HepG2 (cell line): ENCODE measurements at regions not wholly inside any gene's neighbourhood (a gene's known extent, or its start where the extent isn't known, plus 50 kb on each side); places are given as distances from the start of the nearest gene placed in this dataset.
A peak's percentile ranks its signal among the peaks of the same experiment; 100 is the strongest.
"Not testable (repeated sequence)": the region's sequence is repeated elsewhere in the genome, so short reads cannot be mapped to it uniquely, and the experiment has no call there.

Experiments used
- ATAC-seq: fragments of 200-7000 bp; cut with Tn5 transposase; 3 replicates; pipeline ENCODE4 v1.9.1; 2020; ENCODE audit warnings: mild to moderate bottlenecking, moderate library complexity
- BruUV-seq: library from RNA; stranded (reverse); fragments of 400-500 nt; replicated peaks from 2 replicates; lab custom pipeline; 2021; lab: Mats Ljungman, UMichigan
- CTCF ChIA-PET: fragments of 300-600 bp; formaldehyde crosslinking; extraction: SDS; loops from one replicate; lab custom pipeline; 2021; ENCODE audit warnings: low total read pairs, inconsistent platforms, low intra/inter-chr PET ratio; lab: Yijun Ruan, JAX
- POLR2A ChIA-PET: fragments of 350-600 bp; sonication (Branson Sonifier 250); formaldehyde crosslinking; loops from one replicate; lab custom pipeline; 2020; ENCODE audit warnings: antibody characterized with exemption, inconsistent platforms; lab: Yijun Ruan, JAX
- DNase-seq: peaks from one replicate; pipeline ENCODE4 v3.0.0-alpha.2; 2015; ENCODE audit warnings: low spot score
- FAIRE-seq: peaks from 3 replicates; lab custom pipeline; 2011; peaks lifted over from hg19 to GRCh38; lab: Jason Lieb, UNC
- H2AFZ ChIP-seq: one replicate; pipeline ENCODE4 v1.6.1; 2011; ENCODE audit warnings: low read length, inconsistent platforms
- H3K27ac ChIP-seq: fragments of 300-600 bp; 3 replicates; pipeline ENCODE4 v1.8.0; 2011; ENCODE audit warnings: mixed run types, mild to moderate bottlenecking, mixed read lengths, low read length, inconsistent platforms; ENCODE audit not compliant: insufficient read depth; ENCODE audit errors: extremely low read length
- H3K27me3 ChIP-seq, 2 experiments: fragments of 200-600 bp in 1 of 2; 2 replicates in 1 of 2; 3 replicates in 1 of 2; pipeline versions ENCODE4 v1.6.0 to v1.8.0; 2011; ENCODE audit warnings: low read length in 2 of 2, mild to moderate bottlenecking in 2 of 2, moderate library complexity in 2 of 2, inconsistent platforms in 1 of 2; ENCODE audit not compliant: insufficient read depth in 2 of 2, control insufficient read depth in 1 of 2
- H3K36me3 ChIP-seq, 2 experiments: fragments of 200-600 bp in 1 of 2; replicated peaks in 1 of 2; 2 replicates in 1 of 2; 3 replicates in 1 of 2; pipeline versions ENCODE4 v1.5.1 to v1.8.0; 2011; ENCODE audit warnings: low read length in 2 of 2, inconsistent platforms in 1 of 2; ENCODE audit not compliant: insufficient read depth in 2 of 2, control insufficient read depth in 1 of 2
- H3K4me1 ChIP-seq: 2 replicates; pipeline ENCODE4 v1.5.1; 2012; ENCODE audit warnings: low read length, inconsistent platforms; ENCODE audit not compliant: insufficient read depth
- H3K4me2 ChIP-seq: 2 replicates; pipeline ENCODE4 v1.6.0; 2011; ENCODE audit warnings: low read depth, low read length, inconsistent platforms
- H3K4me3 ChIP-seq, 3 experiments: fragments of 200-600 bp in 1 of 3; sonication (generic), shearing (Covaris generic) in 1 of 3; replicated peaks in 1 of 3; 2 replicates each; pipeline ENCODE4 v1.5.1; 2011 to 2016; ENCODE audit warnings: low read length in 3 of 3, inconsistent platforms in 2 of 3, low read depth in 2 of 3, mild to moderate bottlenecking in 2 of 3, control low read depth in 1 of 3, mixed read lengths in 1 of 3; ENCODE audit not compliant: insufficient read depth in 1 of 3
- H3K79me2 ChIP-seq: one replicate; pipeline ENCODE4 v1.6.1; 2011; ENCODE audit warnings: low read length, inconsistent platforms; ENCODE audit not compliant: insufficient read depth
- H3K9ac ChIP-seq: 2 replicates; pipeline ENCODE4 v1.6.0; 2011; ENCODE audit warnings: mild to moderate bottlenecking, low read depth, low read length, inconsistent platforms; ENCODE audit not compliant: insufficient read depth
- H3K9me3 ChIP-seq: 2 replicates; pipeline ENCODE4 v1.5.1; 2012; ENCODE audit warnings: mild to moderate bottlenecking, low read length
- H4K20me1 ChIP-seq: 2 replicates; pipeline ENCODE4 v1.6.0; 2011; ENCODE audit warnings: inconsistent platforms, mild to moderate bottlenecking, low read length, moderate library complexity; ENCODE audit not compliant: insufficient read depth
- CREB1 ChIP-seq, 2 experiments: fragments of 450-650 bp in 1 of 2; IDR thresholded peaks; 2 replicates each; pipeline ENCODE4 v1.6.1; 2016 to 2017; ENCODE audit warnings: control low read depth in 1 of 2, mild to moderate bottlenecking in 1 of 2, missing compliant biosample characterization in 1 of 2, missing genetic modification characterization in 1 of 2
- CTCF ChIP-seq: sonication (generic); formaldehyde crosslinking; IDR thresholded peaks from 2 replicates; pipeline ENCODE4 v1.5.0; 2020; ENCODE audit warnings: mild to moderate bottlenecking, missing genetic modification reagents, moderate library complexity
- FOSL2 ChIP-seq: sonication (generic); formaldehyde crosslinking; IDR thresholded peaks from 2 replicates; pipeline ENCODE4 v1.4.0; 2020; ENCODE audit warnings: missing genetic modification reagents
- FOXA1 ChIP-seq, 2 experiments: fragments of 450-650 bp in 1 of 2; sonication (generic) in 1 of 2; formaldehyde crosslinking in 1 of 2; IDR thresholded peaks; 2 replicates each; pipeline versions ENCODE4 v1.4.0 to v1.6.1; 2016 to 2020; ENCODE audit warnings: missing genetic modification reagents in 1 of 2
- GABPB1 ChIP-seq: IDR thresholded peaks from 2 replicates; pipeline ENCODE4 v1.6.1; 2016; ENCODE audit warnings: mild to moderate bottlenecking, missing genetic modification reagents, moderate library complexity, missing compliant biosample characterization
- SIX4 ChIP-seq: sonication (generic); formaldehyde crosslinking; IDR thresholded peaks from 2 replicates; pipeline ENCODE4 v1.4.0; 2020; ENCODE audit warnings: missing genetic modification reagents
- ZNF281 ChIP-seq: sonication (generic); formaldehyde crosslinking; IDR thresholded peaks from 2 replicates; pipeline ENCODE4 v1.4.0; 2020; ENCODE audit warnings: missing genetic modification reagents, borderline replicate concordance
- ZNF468 ChIP-seq: sonication (generic); formaldehyde crosslinking; IDR thresholded peaks from 2 replicates; pipeline ENCODE4 v1.8.0; 2022; ENCODE audit warnings: mild to moderate bottlenecking, moderate library complexity, missing genetic modification reagents
- ZNF619 ChIP-seq: sonication (generic); formaldehyde crosslinking; IDR thresholded peaks from 2 replicates; pipeline ENCODE4 v1.4.0; 2020; ENCODE audit warnings: mild to moderate bottlenecking, missing genetic modification reagents
- WGBS: methylation state at CpG from one replicate; pipeline ENCODE4 v1.1.6; 2017; ENCODE audit warnings: low lambda C conversion rate; 5-methylcytosine and 5-hydroxymethylcytosine counted together
- in situ Hi-C: cut with HindIII; loops from 2 replicates; pipeline ENCODE4 v1.10.0; 2017; ENCODE audit warnings: low pct_unique_long_range_greater_than_20kb; ENCODE audit not compliant: extremely low pct_ligation_motif_present
- intact Hi-C: fragments of 100-400 bp; cut with micrococcal nuclease; formaldehyde crosslinking; loops from one replicate; pipeline ENCODE4 v1.10.0; 2022; ENCODE audit not compliant: unreplicated experiment
- TF ChIP-seq, protein P1 (sequence below): IDR thresholded peaks from 2 replicates; pipeline ENCODE4 v1.4.0; 2020; ENCODE audit warnings: mild to moderate bottlenecking, missing genetic modification reagents

GRCh38 chr2:146412625-146413024 is 1432.2 kb upstream of the ACVR2A start (continued):
- TF ChIP-seq CTCF (CRISPR knock-in tag): peak; percentile 84
- TF ChIP-seq ZNF468 (CRISPR knock-in tag): no peak
- TF ChIP-seq ZNF619: 0 out of 2 replicates have a peak, but pooled peaks have one; percentile 70
- TF ChIP-seq, all 625 proteins: peak for 45

DNA sequence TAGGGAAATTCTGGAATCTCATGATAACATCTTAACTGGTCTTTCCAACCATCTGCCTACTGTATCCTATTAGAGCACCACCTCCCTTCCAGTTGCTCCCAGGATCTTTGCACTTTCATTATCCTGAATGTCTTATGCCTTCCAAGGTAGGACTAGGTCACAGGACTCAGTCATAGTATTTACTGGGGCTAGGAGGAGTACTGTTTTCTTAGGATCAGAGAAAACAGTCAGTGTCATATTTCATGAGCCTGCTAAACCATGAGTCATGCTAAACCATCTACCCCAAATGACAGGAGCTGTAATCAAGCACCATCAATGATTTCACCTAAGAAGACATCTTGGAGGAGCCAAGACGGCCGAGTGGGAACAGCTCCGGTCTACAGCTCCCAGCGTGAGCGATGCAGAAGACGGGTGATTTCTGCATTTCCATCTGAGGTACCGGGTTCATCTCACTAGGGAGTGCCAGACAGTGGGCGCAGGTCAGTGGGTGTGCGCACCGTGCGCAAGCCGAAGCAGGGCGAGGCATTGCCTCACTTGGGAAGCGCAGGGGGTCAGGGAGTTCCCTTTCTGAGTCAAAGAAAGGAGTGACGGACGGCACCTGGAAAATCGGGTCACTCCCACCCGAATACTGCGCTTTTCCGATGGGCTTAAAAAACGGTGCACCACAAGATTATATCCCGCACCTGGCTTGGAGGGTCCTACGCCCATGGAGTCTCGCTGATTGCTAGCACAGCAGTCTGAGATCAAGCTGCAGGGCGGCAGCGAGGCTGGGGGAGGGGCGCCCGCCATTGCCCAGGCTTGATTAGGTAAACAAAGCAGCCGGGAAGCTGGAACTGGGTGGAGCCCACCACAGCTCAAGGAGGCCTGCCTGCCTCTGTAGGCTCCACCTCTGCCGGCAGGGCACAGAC is 1439.2 kb upstream of the ACVR2A start:
- BruUV-seq; intact Hi-C loops; H3K79me2 ChIP-seq; POLR2A ChIA-PET; H3K9ac ChIP-seq; FAIRE-seq; H3K27ac ChIP-seq; H3K36me3 ChIP-seq; CTCF ChIA-PET; H3K4me3 ChIP-seq; H3K9me3 ChIP-seq; H3K4me1 ChIP-seq; H2AFZ ChIP-seq; H4K20me1 ChIP-seq; in situ Hi-C loops; H3K27me3 ChIP-seq; DNase-seq; TF ChIP-seq FOXA1 (IDR thresholded peaks at IDR 0.05); CREB1 (CRISPR knock-in tag; IDR thresholded peaks at IDR 0.05): not testable (repeated sequence)
- peak; percentile 45; the same call in 1 of the 2 replicates for TF ChIP-seq FOXA1 (CRISPR knock-in tag; IDR thresholded peaks at IDR 0.05)
- TF ChIP-seq, protein P1, sequence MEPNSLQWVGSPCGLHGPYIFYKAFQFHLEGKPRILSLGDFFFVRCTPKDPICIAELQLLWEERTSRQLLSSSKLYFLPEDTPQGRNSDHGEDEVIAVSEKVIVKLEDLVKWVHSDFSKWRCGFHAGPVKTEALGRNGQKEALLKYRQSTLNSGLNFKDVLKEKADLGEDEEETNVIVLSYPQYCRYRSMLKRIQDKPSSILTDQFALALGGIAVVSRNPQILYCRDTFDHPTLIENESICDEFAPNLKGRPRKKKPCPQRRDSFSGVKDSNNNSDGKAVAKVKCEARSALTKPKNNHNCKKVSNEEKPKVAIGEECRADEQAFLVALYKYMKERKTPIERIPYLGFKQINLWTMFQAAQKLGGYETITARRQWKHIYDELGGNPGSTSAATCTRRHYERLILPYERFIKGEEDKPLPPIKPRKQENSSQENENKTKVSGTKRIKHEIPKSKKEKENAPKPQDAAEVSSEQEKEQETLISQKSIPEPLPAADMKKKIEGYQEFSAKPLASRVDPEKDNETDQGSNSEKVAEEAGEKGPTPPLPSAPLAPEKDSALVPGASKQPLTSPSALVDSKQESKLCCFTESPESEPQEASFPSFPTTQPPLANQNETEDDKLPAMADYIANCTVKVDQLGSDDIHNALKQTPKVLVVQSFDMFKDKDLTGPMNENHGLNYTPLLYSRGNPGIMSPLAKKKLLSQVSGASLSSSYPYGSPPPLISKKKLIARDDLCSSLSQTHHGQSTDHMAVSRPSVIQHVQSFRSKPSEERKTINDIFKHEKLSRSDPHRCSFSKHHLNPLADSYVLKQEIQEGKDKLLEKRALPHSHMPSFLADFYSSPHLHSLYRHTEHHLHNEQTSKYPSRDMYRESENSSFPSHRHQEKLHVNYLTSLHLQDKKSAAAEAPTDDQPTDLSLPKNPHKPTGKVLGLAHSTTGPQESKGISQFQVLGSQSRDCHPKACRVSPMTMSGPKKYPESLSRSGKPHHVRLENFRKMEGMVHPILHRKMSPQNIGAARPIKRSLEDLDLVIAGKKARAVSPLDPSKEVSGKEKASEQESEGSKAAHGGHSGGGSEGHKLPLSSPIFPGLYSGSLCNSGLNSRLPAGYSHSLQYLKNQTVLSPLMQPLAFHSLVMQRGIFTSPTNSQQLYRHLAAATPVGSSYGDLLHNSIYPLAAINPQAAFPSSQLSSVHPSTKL (CRISPR knock-in tag): 0 out of 2 replicates have a peak, but pooled peaks have one; percentile 10
- TF ChIP-seq GABPB1: 0 out of 2 replicates have a peak, but pooled peaks have one; percentile 39
- 0 out of 2 replicates have a peak, but pooled peaks have one; percentile 23 for TF ChIP-seq SIX4 (CRISPR knock-in tag)
- TF ChIP-seq ZNF281 (CRISPR knock-in tag): peak; percentile 88
- 0 out of 2 replicates have a peak, but pooled peaks have one; percentile 15 for TF ChIP-seq FOSL2
- TF ChIP-seq CREB1 (IDR thresholded peaks at IDR 0.05): 0 out of 2 replicates have a peak, but pooled peaks have one; percentile 9
- 0 out of 2 replicates have a peak overlapping the region, but pooled peaks have one; percentile 7 for H3K4me2 ChIP-seq
- WGBS: 59% methylated on average over 22 of the region's 30 CpGs
- ATAC-seq: peak; percentile 56; the same call in 2 of the 3 replicates
